T-cell (primary cell): ENCODE measurements at regions not wholly inside any gene's neighbourhood (a gene's known extent, or its start where the extent isn't known, plus 50 kb on each side); places are given as distances from the start of the nearest gene placed in this dataset.

Experiments used
- ATAC-seq, 4 experiments: fragments of 200-7000 bp in 3 of 4; fragments of 150-1000 bp in 1 of 4; cut with Tn5 transposase; replicated peaks in 1 of 4; 1 replicate in 3 of 4; 2 replicates in 1 of 4; pipeline ENCODE4 v1.10.0; 2021; ENCODE audit warnings: moderate library complexity in 3 of 4, mild to moderate bottlenecking in 2 of 4, moderate number of reproducible peaks in 1 of 4
- CTCF ChIA-PET, 2 donors: fragments of 300-600 bp; sonication (Branson Sonifier 250); formaldehyde crosslinking; loops; one replicate each; lab custom pipeline; 2022; ENCODE audit warnings: antibody characterized with exemption in 2 of 2; lab: Charles Lee
- POLR2A ChIA-PET, 2 donors: fragments of 300-600 bp; sonication (Branson Sonifier 250); formaldehyde crosslinking; loops; one replicate each; lab custom pipeline; 2022; ENCODE audit warnings: antibody characterized with exemption in 2 of 2; lab: Charles Lee
- DNase-seq, 35 experiments: peaks; one replicate each; pipeline versions ENCODE4 v3.0.0 to v3.0.0-alpha.2; 2013 to 2023
- H3K27ac ChIP-seq: one replicate; pipeline ENCODE4 v1.5.1; 2013; ENCODE audit warnings: low read length
- H3K27me3 ChIP-seq, 2 experiments: replicated peaks in 1 of 2; 1 replicate in 1 of 2; 2 replicates in 1 of 2; pipeline versions ENCODE4 v1.6.1 to v1.7.0; 2013; ENCODE audit warnings: low read length in 1 of 2, mixed read lengths in 1 of 2; ENCODE audit not compliant: control insufficient read depth in 2 of 2, insufficient read depth in 2 of 2; ENCODE audit errors: extremely low read depth in 1 of 2
- H3K36me3 ChIP-seq, 2 donors: 1 replicate in 1 of 2; 2 replicates in 1 of 2; pipeline versions ENCODE4 v1.6.1 to v1.7.0; 2013; ENCODE audit warnings: low read length in 1 of 2; ENCODE audit not compliant: control insufficient read depth in 2 of 2, insufficient read depth in 1 of 2; ENCODE audit errors: extremely low read depth in 1 of 2
- H3K4me1 ChIP-seq, 2 experiments: 1 replicate in 1 of 2; 2 replicates in 1 of 2; pipeline versions ENCODE4 v1.6.1 to v1.7.0; 2013; ENCODE audit warnings: low read length in 2 of 2, mixed read lengths in 1 of 2; ENCODE audit not compliant: insufficient read depth in 2 of 2, control insufficient read depth in 1 of 2; ENCODE audit errors: extremely low read depth in 1 of 2
- H3K4me3 ChIP-seq, 2 donors: 1 replicate in 1 of 2; 2 replicates in 1 of 2; pipeline versions ENCODE4 v1.5.1 to v1.7.0; 2013; ENCODE audit warnings: mild to moderate bottlenecking in 2 of 2, low read length in 1 of 2, moderate library complexity in 1 of 2; ENCODE audit not compliant: control insufficient read depth in 1 of 2; ENCODE audit errors: extremely low read depth in 1 of 2
- H3K9me3 ChIP-seq: 2 replicates; pipeline ENCODE4 v1.7.0; 2013
- H3K27ac Mint-ChIP-seq, 2 donors: one replicate each; pipeline ENCODE4 v1.8.0; 2020 to 2021; ENCODE audit warnings: mild to moderate bottlenecking in 2 of 2, mixed read lengths in 2 of 2
- H3K27me3 Mint-ChIP-seq, 2 donors: one replicate each; pipeline ENCODE4 v1.8.0; 2021 to 2022; ENCODE audit warnings: mixed read lengths in 2 of 2
- H3K36me3 Mint-ChIP-seq: one replicate; pipeline ENCODE4 v1.8.0; 2021; ENCODE audit warnings: mixed read lengths
- H3K4me1 Mint-ChIP-seq, 3 donors: one replicate each; pipeline ENCODE4 v1.8.0; 2020 to 2022; ENCODE audit warnings: mixed read lengths in 3 of 3, mild to moderate bottlenecking in 1 of 3
- H3K4me3 Mint-ChIP-seq, 3 donors: one replicate each; pipeline ENCODE4 v1.8.0; 2020 to 2022; ENCODE audit warnings: mild to moderate bottlenecking in 3 of 3, mixed read lengths in 3 of 3, moderate library complexity in 3 of 3
- H3K9me3 Mint-ChIP-seq, 3 donors: one replicate each; pipeline ENCODE4 v1.8.0; 2020 to 2022; ENCODE audit warnings: mixed read lengths in 3 of 3
- WGBS: methylation state at CpG from one replicate; pipeline ENCODE4 v1.1.5; 2013; ENCODE audit warnings: missing lambda C conversion rate; ENCODE audit not compliant: insufficient coverage; 5-methylcytosine and 5-hydroxymethylcytosine counted together

DNA sequence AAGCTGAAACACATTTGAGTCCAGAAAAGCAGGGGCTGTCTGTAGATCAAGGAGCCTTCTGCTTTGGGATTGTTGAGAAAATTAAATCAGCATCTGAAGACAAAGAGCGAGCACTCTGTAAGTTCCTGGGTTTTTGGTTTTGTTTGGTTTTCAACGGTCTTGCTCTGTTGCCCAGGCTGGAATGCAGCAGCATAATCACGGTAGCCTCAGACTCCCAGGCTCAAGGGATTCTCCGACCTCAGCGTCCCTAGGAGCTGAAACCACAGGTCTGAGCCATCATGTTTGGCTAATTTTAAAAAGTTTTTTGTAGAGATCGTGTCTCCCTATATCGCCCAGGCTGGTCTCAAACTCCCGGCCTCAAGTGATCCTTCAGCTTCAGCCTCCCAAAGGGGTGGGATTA lies 266.5 kb upstream of the ADAMTS16 start:
- Mint-ChIP-seq H3K9me3 (no peaks in the 10 kb centered on the region), H3K4me3 (no peak overlapping the region), H3K27me3 (no peaks in the 10 kb centered on the region), H3K36me3 (no peaks in the 10 kb centered on the region), H3K4me1 (no peaks in the 10 kb centered on the region), H3K27ac (no peak overlapping the region)
- Histone ChIP-seq H3K4me1 (no peaks in the 10 kb centered on the region), H3K36me3 (no peaks in the 10 kb centered on the region), H3K27ac (no peak overlapping the region), H3K27me3 (peaks cover 0 to 1% of the 10 kb centered on the region in 2 experiments), H3K4me3 (no peak overlapping the region), H3K9me3 (no peaks in the 10 kb centered on the region)
- 90% methylated on average over 5 of the region's 8 CpGs for WGBS
- DNase-seq (no peak), ATAC-seq (no peak)
- CTCF ChIA-PET = no interaction called here
- POLR2A ChIA-PET = no interaction called here

DNA sequence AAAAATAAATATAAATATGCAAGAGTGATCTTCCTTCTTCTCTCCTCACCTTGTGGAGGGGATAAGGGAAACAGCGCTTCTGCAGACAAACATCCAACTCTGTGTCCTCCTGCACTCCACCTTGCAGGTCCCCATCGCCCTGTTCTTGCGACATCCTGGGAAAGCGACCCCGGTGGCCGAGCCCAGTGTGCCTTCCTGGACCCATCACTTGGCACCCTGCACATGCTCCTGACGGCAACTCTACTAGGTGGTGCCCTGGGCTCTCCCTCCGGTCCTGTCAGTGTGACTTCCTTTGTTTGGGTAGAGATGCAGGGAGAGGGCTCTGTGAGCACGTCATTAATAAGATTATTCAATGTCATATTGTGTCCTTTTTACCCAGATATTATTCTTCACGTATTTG lies 266.0 kb upstream of the ADAMTS16 start:
- peaks cover 0 to 4% of the 10 kb centered on the region in 2 experiments for H3K27me3 ChIP-seq
- H3K27ac ChIP-seq = no peak overlapping the region
- no peak overlapping the region for H3K4me3 Mint-ChIP-seq
- H3K9me3 ChIP-seq = no peaks in the 10 kb centered on the region
- no peak overlapping the region for H3K27ac Mint-ChIP-seq
- WGBS = 79% methylated on average over 5 of the region's 10 CpGs
- no peaks in the 10 kb centered on the region for H3K4me1 Mint-ChIP-seq
- H3K4me3 ChIP-seq = no peak overlapping the region
- DNase-seq = no peak
- H3K27me3 Mint-ChIP-seq = no peaks in the 10 kb centered on the region
- H3K4me1 ChIP-seq = no peaks in the 10 kb centered on the region
- H3K36me3 Mint-ChIP-seq = no peaks in the 10 kb centered on the region
- no peak for ATAC-seq
- CTCF ChIA-PET = no interaction called here
- no peaks in the 10 kb centered on the region for H3K36me3 ChIP-seq
- no peaks in the 10 kb centered on the region for H3K9me3 Mint-ChIP-seq
- POLR2A ChIA-PET = no interaction called here

DNA sequence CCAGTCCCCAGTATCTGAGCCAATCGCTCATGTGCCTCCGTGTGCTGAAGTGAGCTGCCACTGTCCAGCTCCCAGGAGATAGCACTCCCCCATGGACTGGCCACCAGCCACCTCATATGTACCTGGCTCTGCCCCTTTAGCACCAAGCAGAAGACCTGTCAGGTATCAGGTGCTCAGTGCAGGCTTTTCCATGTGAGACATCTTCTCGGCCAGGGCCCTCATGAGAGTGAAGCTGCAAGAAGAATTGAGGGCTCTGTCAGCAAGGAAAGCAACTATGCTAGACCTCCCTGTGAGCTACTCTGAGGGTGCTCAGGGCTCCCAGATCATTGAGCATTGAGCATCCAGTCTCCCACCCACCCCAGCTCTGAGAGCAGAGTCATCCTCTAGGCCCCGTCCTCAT lies 264.2 kb upstream of the ADAMTS16 start:
- Mint-ChIP-seq H3K4me1 (no peaks in the 10 kb centered on the region), H3K36me3 (no peaks in the 10 kb centered on the region), H3K4me3 (no peak overlapping the region), H3K27me3 (no peaks in the 10 kb centered on the region), H3K27ac (no peak overlapping the region), H3K9me3 (no peaks in the 10 kb centered on the region)
- no peaks in the 10 kb centered on the region for H3K9me3 ChIP-seq
- H3K27ac ChIP-seq = no peak overlapping the region
- CTCF ChIA-PET = interaction anchor here in 1 of 2 donors (0.6 kb wide), 1 partner anchor 46 kb away, joined by 8 read pairs; no protein-coding TSS in a partner anchor
- H3K4me1 ChIP-seq = no peaks in the 10 kb centered on the region
- DNase-seq (no peak), ATAC-seq (no peak)
- H3K36me3 ChIP-seq = no peaks in the 10 kb centered on the region
- H3K4me3 ChIP-seq = no peak overlapping the region
- peaks cover 0 to 4% of the 10 kb centered on the region in 2 experiments for H3K27me3 ChIP-seq
- POLR2A ChIA-PET = no interaction called here
- 95% methylated on average over 4 of the region's 4 CpGs for WGBS

DNA sequence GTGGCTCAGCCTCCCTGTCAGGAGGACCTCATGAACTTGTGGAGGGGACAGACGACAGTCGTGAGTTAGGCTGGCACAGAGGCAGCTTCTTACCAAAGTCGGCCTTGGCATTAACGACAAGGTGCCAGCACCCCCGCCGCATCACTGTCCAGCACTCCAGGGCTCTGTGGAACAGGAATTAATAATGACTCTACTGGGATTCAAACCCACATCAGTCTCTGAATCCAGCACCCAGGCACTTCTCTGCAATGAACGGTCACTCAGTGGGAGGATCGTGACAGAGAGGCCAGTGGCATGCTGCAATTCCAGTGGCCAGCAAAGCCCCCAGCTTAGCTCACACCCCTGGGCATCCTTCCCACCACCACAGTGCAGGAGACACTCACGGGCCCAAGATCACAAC lies 263.3 kb upstream of the ADAMTS16 start:
- no peaks in the 10 kb centered on the region for H3K4me1 Mint-ChIP-seq
- H3K36me3 Mint-ChIP-seq = no peaks in the 10 kb centered on the region
- 89% methylated on average over 7 of the region's 9 CpGs for WGBS
- Histone ChIP-seq H3K27me3 (peaks cover 0 to 4% of the 10 kb centered on the region in 2 experiments), H3K27ac (no peak overlapping the region), H3K4me1 (no peaks in the 10 kb centered on the region), H3K4me3 (no peak overlapping the region), H3K9me3 (no peaks in the 10 kb centered on the region), H3K36me3 (no peaks in the 10 kb centered on the region)
- H3K9me3 Mint-ChIP-seq = no peaks in the 10 kb centered on the region
- no peaks in the 10 kb centered on the region for H3K27me3 Mint-ChIP-seq
- ChIA-PET CTCF (no interaction called here), POLR2A (no interaction called here)
- no peak overlapping the region for H3K27ac Mint-ChIP-seq
- ATAC-seq = no peak
- no peak for DNase-seq
- H3K4me3 Mint-ChIP-seq = no peak overlapping the region

DNA sequence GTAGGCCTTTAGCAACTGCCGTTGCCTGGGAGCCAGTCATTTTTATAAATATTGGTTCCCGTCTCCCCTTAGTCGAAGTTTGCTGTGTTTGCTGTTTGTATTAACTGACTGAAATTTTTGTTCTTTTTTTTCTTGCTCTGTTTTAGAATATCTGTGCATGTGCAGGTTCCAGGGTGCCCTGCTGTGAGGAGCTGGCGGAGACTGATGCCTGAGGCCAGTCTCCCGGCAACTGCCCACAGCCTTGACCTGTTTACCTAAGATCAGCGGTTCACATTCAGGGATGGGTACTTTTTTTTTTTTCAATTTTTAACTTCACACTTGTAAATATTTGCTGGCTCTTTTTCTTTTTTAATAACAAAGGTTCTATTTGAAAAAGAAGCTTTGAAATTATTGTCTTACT lies 262.6 kb upstream of the ADAMTS16 start:
- CTCF ChIA-PET = interaction anchor here in 1 of 2 donors (0.7 kb wide), 1 partner anchor 615 kb away, joined by 4 read pairs; no protein-coding TSS in a partner anchor
- POLR2A ChIA-PET = no interaction called here

DNA sequence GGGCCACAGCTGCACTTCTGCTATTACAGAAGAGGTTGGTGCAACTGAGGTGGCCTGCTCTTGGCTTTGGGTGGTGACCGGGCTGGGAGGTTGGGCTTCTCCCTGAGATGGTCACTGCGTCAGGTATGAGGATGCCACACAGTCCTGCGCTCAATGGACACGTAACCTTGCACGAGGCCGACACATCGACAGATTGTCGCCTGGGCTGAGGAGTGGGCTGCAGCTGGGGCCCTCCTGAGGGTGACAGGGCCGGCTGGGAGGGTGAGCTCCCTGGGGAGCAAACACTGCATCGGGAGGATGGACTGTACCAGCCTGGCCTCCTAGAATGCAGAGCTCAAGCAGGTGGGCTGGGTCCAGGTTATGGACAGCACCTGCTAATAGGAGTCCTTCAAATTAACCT lies 261.1 kb upstream of the ADAMTS16 start:
- ATAC-seq (no peak), DNase-seq (no peak)
- no peaks in the 10 kb centered on the region for H3K27me3 Mint-ChIP-seq
- Histone ChIP-seq H3K4me1 (no peaks in the 10 kb centered on the region), H3K27ac (no peak overlapping the region), H3K4me3 (no peak overlapping the region), H3K27me3 (peaks cover 0 to 4% of the 10 kb centered on the region in 2 experiments), H3K36me3 (no peaks in the 10 kb centered on the region), H3K9me3 (no peaks in the 10 kb centered on the region)
- H3K36me3 Mint-ChIP-seq = no peaks in the 10 kb centered on the region
- no peak overlapping the region for H3K4me3 Mint-ChIP-seq
- POLR2A ChIA-PET = interaction anchor here in 1 of 2 donors (0.6 kb wide), 1 partner anchor 1863 kb away, joined by 3 read pairs; no protein-coding TSS in a partner anchor
- no peaks in the 10 kb centered on the region for H3K4me1 Mint-ChIP-seq
- CTCF ChIA-PET = no interaction called here
- no peak overlapping the region for H3K27ac Mint-ChIP-seq
- WGBS = 92% methylated on average over 9 of the region's 10 CpGs
- H3K9me3 Mint-ChIP-seq = no peaks in the 10 kb centered on the region

More for the DNA sequence above, 262.6 kb upstream of the ADAMTS16 start:
- Histone ChIP-seq H3K4me1 (no peaks in the 10 kb centered on the region), H3K36me3 (no peaks in the 10 kb centered on the region), H3K27ac (no peak overlapping the region), H3K27me3 (peaks cover 0 to 4% of the 10 kb centered on the region in 2 experiments), H3K4me3 (no peak overlapping the region), H3K9me3 (no peaks in the 10 kb centered on the region)
- Mint-ChIP-seq H3K4me1 (no peaks in the 10 kb centered on the region), H3K4me3 (no peak overlapping the region), H3K9me3 (no peaks in the 10 kb centered on the region), H3K36me3 (no peaks in the 10 kb centered on the region), H3K27ac (no peak overlapping the region), H3K27me3 (no peaks in the 10 kb centered on the region)
- DNase-seq (no peak), ATAC-seq (no peak)
- 95% methylated on average over 5 of the region's 6 CpGs for WGBS
